Neuronal stem cell (in vitro differentiated cells): ENCODE measurements at regions not wholly inside any gene's neighbourhood (a gene's known extent, or its start where the extent isn't known, plus 50 kb on each side); places are given as distances from the start of the nearest gene placed in this dataset.
A peak's percentile ranks its signal among the peaks of the same experiment; 100 is the strongest.

Source experiments
- DNase-seq: peaks from one replicate; pipeline ENCODE4 v3.0.0-alpha.2; 2013; ENCODE audit warnings: low spot score
- H2AFZ ChIP-seq: one replicate; pipeline ENCODE4 v1.6.1; 2013; ENCODE audit warnings: mild to moderate bottlenecking, low read length, inconsistent platforms
- H2AK5ac ChIP-seq: 2 replicates; pipeline ENCODE4 v1.6.1; 2013; ENCODE audit warnings: low read depth, mild to moderate bottlenecking, inconsistent platforms, low read length, moderate library complexity, mixed read lengths
- H2BK120ac ChIP-seq: 2 replicates; pipeline ENCODE4 v1.6.1; 2013; ENCODE audit warnings: low read depth, mild to moderate bottlenecking, inconsistent platforms, low read length, moderate library complexity, mixed read lengths
- H2BK12ac ChIP-seq: one replicate; pipeline ENCODE4 v1.6.1; 2013; ENCODE audit warnings: low read length, inconsistent platforms
- H2BK15ac ChIP-seq: 2 replicates; pipeline ENCODE4 v1.6.1; 2013; ENCODE audit warnings: mild to moderate bottlenecking, low read length, inconsistent platforms, mixed read lengths
- H2BK5ac ChIP-seq: one replicate; pipeline ENCODE4 v1.6.1; 2013; ENCODE audit warnings: inconsistent platforms, mild to moderate bottlenecking, low read length, moderate library complexity
- H3K14ac ChIP-seq: one replicate; pipeline ENCODE4 v1.6.1; 2013; ENCODE audit warnings: low read length, inconsistent platforms
- H3K18ac ChIP-seq: 2 replicates; pipeline ENCODE4 v1.6.1; 2013; ENCODE audit warnings: low read length, inconsistent platforms
- H3K23ac ChIP-seq: 2 replicates; pipeline ENCODE4 v1.6.1; 2013; ENCODE audit warnings: low read depth, mild to moderate bottlenecking, mixed read lengths, low read length, inconsistent platforms; ENCODE audit not compliant: poor library complexity
- H3K27ac ChIP-seq: replicated peaks from 3 replicates; pipeline ENCODE4 v1.5.1; 2013; ENCODE audit warnings: low read length, inconsistent platforms
- H3K27me3 ChIP-seq, 3 experiments: 2 replicates each; pipeline ENCODE4 v1.6.1; 2013; ENCODE audit warnings: low read length in 3 of 3, mild to moderate bottlenecking in 2 of 3, inconsistent platforms in 1 of 3, low read depth in 1 of 3, mixed read lengths in 1 of 3, moderate library complexity in 1 of 3; ENCODE audit not compliant: control insufficient read depth in 3 of 3, insufficient read depth in 3 of 3
- H3K36me3 ChIP-seq, 2 donors: replicated peaks in 1 of 2; 2 replicates each; pipeline ENCODE4 v1.6.1; 2013; ENCODE audit warnings: low read length in 2 of 2; ENCODE audit not compliant: control insufficient read depth in 2 of 2, insufficient read depth in 2 of 2
- H3K4ac ChIP-seq: 2 replicates; pipeline ENCODE4 v1.6.1; 2013; ENCODE audit warnings: inconsistent platforms, mild to moderate bottlenecking, low read length, moderate library complexity
- H3K4me1 ChIP-seq, 2 donors: 1 replicate in 1 of 2; 2 replicates in 1 of 2; pipeline ENCODE4 v1.6.1; 2013; ENCODE audit warnings: low read length in 2 of 2, low read depth in 1 of 2; ENCODE audit not compliant: control insufficient read depth in 2 of 2, insufficient read depth in 1 of 2
- H3K4me2 ChIP-seq: one replicate; pipeline ENCODE4 v1.6.1; 2013; ENCODE audit warnings: mild to moderate bottlenecking, low read length, inconsistent platforms; ENCODE audit not compliant: insufficient read depth, poor library complexity, severe bottlenecking
- H3K4me3 ChIP-seq, 2 donors: 2 replicates each; pipeline ENCODE4 v1.5.1; 2013; ENCODE audit warnings: low read length in 2 of 2, mild to moderate bottlenecking in 2 of 2, inconsistent platforms in 1 of 2, moderate library complexity in 1 of 2
- H3K79me1 ChIP-seq: one replicate; pipeline ENCODE4 v1.6.1; 2013; ENCODE audit warnings: low read depth, mild to moderate bottlenecking, inconsistent platforms, low read length, moderate library complexity
- H3K9ac ChIP-seq: one replicate; pipeline ENCODE4 v1.6.1; 2013; ENCODE audit warnings: mild to moderate bottlenecking, low read depth, low read length, inconsistent platforms; ENCODE audit not compliant: poor library complexity
- H3K9me3 ChIP-seq, 2 donors: replicated peaks in 1 of 2; 2 replicates each; pipeline versions ENCODE3 to v1.6.1; 2013; ENCODE audit warnings: low read length in 2 of 2, mild to moderate bottlenecking in 2 of 2, inconsistent platforms in 1 of 2, low read depth in 1 of 2, mixed read lengths in 1 of 2, moderate library complexity in 1 of 2; ENCODE audit not compliant: control insufficient read depth in 2 of 2, insufficient read depth in 1 of 2
- H4K8ac ChIP-seq: one replicate; pipeline ENCODE4 v1.6.1; 2013; ENCODE audit warnings: low read depth, mild to moderate bottlenecking, inconsistent platforms, low read length, moderate library complexity
- H4K91ac ChIP-seq: one replicate; pipeline ENCODE4 v1.6.1; 2013; ENCODE audit warnings: low read length, low read depth, mild to moderate bottlenecking, inconsistent platforms; ENCODE audit not compliant: poor library complexity
- WGBS, 2 donors: extraction: QIAGEN DNeasy Blood & Tissue Kit; methylation state at CpG; one replicate each; pipeline ENCODE4 v1.1.7; 2013; ENCODE audit warnings: missing lambda C conversion rate in 2 of 2, mixed read lengths in 1 of 2; ENCODE audit not compliant: insufficient read length in 2 of 2, insufficient replicate concordance in 1 of 2; ENCODE audit errors: extremely low coverage in 2 of 2; 5-methylcytosine and 5-hydroxymethylcytosine counted together

GRCh38 chr11:95702526-95702925 is 87.1 kb downstream of the FAM76B start:
- no peak overlapping the region for H2BK5ac ChIP-seq
- no peak overlapping the region for H3K23ac ChIP-seq
- H4K91ac ChIP-seq = no peak overlapping the region
- H3K4me2 ChIP-seq = no peak overlapping the region
- no peak overlapping the region for H2BK15ac ChIP-seq
- no peak overlapping the region for H4K8ac ChIP-seq
- no peaks in the 10 kb centered on the region for H3K27me3 ChIP-seq
- H3K14ac ChIP-seq = no peak overlapping the region
- H3K79me1 ChIP-seq = no peaks in the 10 kb centered on the region
- no peak overlapping the region for H3K4ac ChIP-seq
- H2BK12ac ChIP-seq = no peak overlapping the region
- no peak overlapping the region for H3K18ac ChIP-seq
- no peak overlapping the region for H2AK5ac ChIP-seq
- no peaks in the 10 kb centered on the region for H3K9me3 ChIP-seq
- peaks cover 3% of the 10 kb centered on the region in 2 donors for H3K4me1 ChIP-seq
- H2BK120ac ChIP-seq = no peak overlapping the region
- DNase-seq = no peak
- no CpG with 5 or more reads among the region's 2 CpGs for WGBS, 2 donors
- H3K9ac ChIP-seq = no peak overlapping the region
- no peak overlapping the region for H3K4me3 ChIP-seq
- peak overlapping the region; percentile 13 for H2AFZ ChIP-seq
- H3K36me3 ChIP-seq = no peaks in the 10 kb centered on the region
- no peak overlapping the region for H3K27ac ChIP-seq

- Histone ChIP-seq H2BK12ac (no peak overlapping the region), H3K14ac (no peak overlapping the region), H3K4ac (no peak overlapping the region), H3K9ac (no peak overlapping the region), H2BK120ac (no peak overlapping the region), H3K79me1 (no peaks in the 10 kb centered on the region), H3K4me2 (no peak overlapping the region), H2AK5ac (no peak overlapping the region), H2BK5ac (no peak overlapping the region), H3K4me1 (peaks cover 2 to 3% of the 10 kb centered on the region in 2 donors), H3K9me3 (no peaks in the 10 kb centered on the region), H4K8ac (no peak overlapping the region), H3K27ac (no peak overlapping the region), H3K18ac (no peak overlapping the region), H2AFZ (peak overlapping the region; percentile 24), H3K23ac (no peak overlapping the region), H4K91ac (no peak overlapping the region), H2BK15ac (no peak overlapping the region), H3K4me3 (no peak overlapping the region), H3K27me3 (no peaks in the 10 kb centered on the region), H3K36me3 (no peaks in the 10 kb centered on the region)
- DNase-seq = no peak
- no CpG with 5 or more reads among the region's 6 CpGs for WGBS, 2 donors
These were observed 89.1 kb downstream of the FAM76B start for GRCh38 chr11:95700471-95700817.

GRCh38 chr11:95699631-95700470 is 89.7 kb downstream of the FAM76B start:
- H3K4ac ChIP-seq = no peak overlapping the region
- H4K8ac ChIP-seq = no peak overlapping the region
- H4K91ac ChIP-seq = no peak overlapping the region
- H2BK120ac ChIP-seq = no peak overlapping the region
- H2AFZ ChIP-seq = peak overlapping the region; percentile 24
- no peak overlapping the region for H2BK5ac ChIP-seq
- H3K4me2 ChIP-seq = no peak overlapping the region
- H3K23ac ChIP-seq = no peak overlapping the region
- no peak overlapping the region for H2AK5ac ChIP-seq
- no peaks in the 10 kb centered on the region for H3K27me3 ChIP-seq
- no peak overlapping the region for H3K27ac ChIP-seq
- no CpG with 5 or more reads among the region's 2 CpGs for WGBS, 2 donors
- no peak overlapping the region for H3K9ac ChIP-seq
- peaks cover 2 to 3% of the 10 kb centered on the region in 2 donors for H3K4me1 ChIP-seq
- no peak overlapping the region for H2BK12ac ChIP-seq
- H3K4me3 ChIP-seq = no peak overlapping the region
- no peaks in the 10 kb centered on the region for H3K79me1 ChIP-seq
- H2BK15ac ChIP-seq = no peak overlapping the region
- H3K14ac ChIP-seq = no peak overlapping the region
- H3K36me3 ChIP-seq = no peaks in the 10 kb centered on the region
- no peak overlapping the region for H3K18ac ChIP-seq
- DNase-seq = no peak
- no peaks in the 10 kb centered on the region for H3K9me3 ChIP-seq

GRCh38 chr11:95698676-95699557 is 90.7 kb downstream of the FAM76B start:
- H3K27ac ChIP-seq = no peak overlapping the region

More at GRCh38 chr11:95698676-95699557, 90.7 kb downstream of the FAM76B start:
- Histone ChIP-seq H2AK5ac (no peak overlapping the region), H3K27me3 (no peaks in the 10 kb centered on the region), H3K9ac (no peak overlapping the region), H3K14ac (no peak overlapping the region), H3K9me3 (no peaks in the 10 kb centered on the region), H3K23ac (no peak overlapping the region), H3K4ac (no peak overlapping the region), H2BK5ac (no peak overlapping the region), H2AFZ (no peak overlapping the region), H3K18ac (no peak overlapping the region), H4K91ac (no peak overlapping the region), H3K4me3 (no peak overlapping the region), H3K36me3 (no peaks in the 10 kb centered on the region), H3K4me1 (peaks cover 2 to 3% of the 10 kb centered on the region in 2 donors), H3K79me1 (no peaks in the 10 kb centered on the region), H2BK12ac (no peak overlapping the region), H4K8ac (no peak overlapping the region), H3K4me2 (no peak overlapping the region), H2BK15ac (no peak overlapping the region), H2BK120ac (no peak overlapping the region)
- no peak for DNase-seq
- no CpG with 5 or more reads among the region's 4 CpGs for WGBS, 2 donors
